Lung (tissue), 11 donors: ENCODE measurements at regions not wholly inside any gene's neighbourhood (a gene's known extent, or its start where the extent isn't known, plus 50 kb on each side); places are given as distances from the start of the nearest gene placed in this dataset.

ENCODE experiments used
- ATAC-seq: fragments of 200-7000 bp; cut with Tn5 transposase; one replicate; pipeline ENCODE4 v1.9.1; 2020; ENCODE audit warnings: moderate number of reproducible peaks; ENCODE audit not compliant: insufficient read depth, low FRiP score
- DNase-seq, 3 donors: peaks; one replicate each; pipeline ENCODE4 v3.0.0-alpha.2; 2013 to 2017
- H3K27ac ChIP-seq, 2 donors: one replicate each; pipeline ENCODE4 v1.5.1; 2013; ENCODE audit warnings: mild to moderate bottlenecking in 2 of 2, moderate library complexity in 2 of 2, control low read depth in 1 of 2, inconsistent platforms in 1 of 2, low read depth in 1 of 2, low read length in 1 of 2
- H3K27me3 ChIP-seq, 3 donors: one replicate each; pipeline ENCODE4 v1.5.1; 2013; ENCODE audit warnings: low read length in 2 of 3; ENCODE audit not compliant: control insufficient read depth in 3 of 3, insufficient read depth in 3 of 3
- H3K36me3 ChIP-seq, 4 donors: one replicate each; pipeline ENCODE4 v1.5.1; 2013; ENCODE audit warnings: low read length in 4 of 4, mild to moderate bottlenecking in 1 of 4, moderate library complexity in 1 of 4; ENCODE audit not compliant: control insufficient read depth in 4 of 4, insufficient read depth in 4 of 4
- H3K4me1 ChIP-seq, 5 donors: one replicate each; pipeline ENCODE4 v1.5.1; 2013; ENCODE audit warnings: low read length in 5 of 5, mild to moderate bottlenecking in 2 of 5, moderate library complexity in 1 of 5; ENCODE audit not compliant: control insufficient read depth in 5 of 5, insufficient read depth in 5 of 5
- H3K4me3 ChIP-seq: one replicate; pipeline ENCODE4 v1.5.1; 2013; ENCODE audit warnings: mild to moderate bottlenecking, control low read depth, moderate library complexity
- H3K9ac ChIP-seq, 2 donors: one replicate each; pipeline ENCODE4 v1.5.1; 2013; ENCODE audit warnings: low read length in 2 of 2, control low read depth in 1 of 2; ENCODE audit not compliant: insufficient read depth in 1 of 2
- H3K9me3 ChIP-seq, 4 donors: one replicate each; pipeline ENCODE4 v1.5.1; 2013; ENCODE audit warnings: low read length in 3 of 4, mild to moderate bottlenecking in 1 of 4, moderate library complexity in 1 of 4; ENCODE audit not compliant: control insufficient read depth in 4 of 4, insufficient read depth in 3 of 4
- CTCF ChIP-seq: IDR thresholded peaks from 2 replicates; pipeline ENCODE4 v1.5.1; 2012; ENCODE audit warnings: mild to moderate bottlenecking; ENCODE audit errors: control extremely low read depth, extremely low read depth
- WGBS, 2 donors: extraction: QIAGEN DNeasy Blood & Tissue Kit; methylation state at CpG; one replicate each; pipeline ENCODE4 v1.1.7; 2013; 5-methylcytosine and 5-hydroxymethylcytosine counted together
- donor health status: control.
- donor health status: control.
- donor health status: Bipolar disorder and iron deficiency.
- donor health status: healthy.
- donor health status: DM: yes; HTN: yes; CAD: no.

- Histone ChIP-seq H3K27me3 (no peaks in the 10 kb centered on the region), H3K4me3 (no peak overlapping the region), H3K27ac (no peak overlapping the region), H3K9ac (no peak overlapping the region), H3K9me3 (no peaks in the 10 kb centered on the region), H3K36me3 (no peaks in the 10 kb centered on the region), H3K4me1 (peaks cover 0 to 2% (median 0%) of the 10 kb centered on the region in 5 donors)
- WGBS, 2 donors, result 97 to 98% methylated on average over 8 of the region's 8 CpGs
- TF ChIP-seq CTCF, result no peak
- DNase-seq (no peak), ATAC-seq (no peak)
These were observed 149.5 kb upstream of the EEA1 start for GRCh38 chr12:93078577-93078976.

- no peaks in the 10 kb centered on the region for H3K9me3 ChIP-seq
- no peak overlapping the region for H3K9ac ChIP-seq
- H3K36me3 ChIP-seq, result no peaks in the 10 kb centered on the region
- ATAC-seq (no peak), DNase-seq (no peak)
- TF ChIP-seq CTCF, result no peak
- H3K27me3 ChIP-seq, result no peaks in the 10 kb centered on the region
- H3K4me3 ChIP-seq, result no peak overlapping the region
- H3K4me1 ChIP-seq, result peaks cover 0 to 2% (median 0%) of the 10 kb centered on the region in 5 donors
- H3K27ac ChIP-seq, result no peak overlapping the region
- WGBS, 2 donors, result 88 to 95% methylated on average over 3 of the region's 3 CpGs
These were observed 150.2 kb upstream of the EEA1 start for GRCh38 chr12:93079271-93079670.

- no peaks in the 10 kb centered on the region for H3K27me3 ChIP-seq
- no peak overlapping the region for H3K9ac ChIP-seq
- no peak for ATAC-seq
- H3K36me3 ChIP-seq, result no peaks in the 10 kb centered on the region
- H3K4me3 ChIP-seq, result no peak overlapping the region
- DNase-seq, result no peak
- peaks cover 0 to 2% (median 0%) of the 10 kb centered on the region in 5 donors for H3K4me1 ChIP-seq
- no peak for TF ChIP-seq CTCF
- no peaks in the 10 kb centered on the region for H3K9me3 ChIP-seq
- WGBS, 2 donors, result 83 to 87% methylated on average over 6 of the region's 6 CpGs
- no peak overlapping the region for H3K27ac ChIP-seq
These were observed 150.9 kb upstream of the EEA1 start for GRCh38 chr12:93079976-93080375.

- H3K36me3 ChIP-seq, result no peaks in the 10 kb centered on the region
- peaks cover 0 to 2% (median 0%) of the 10 kb centered on the region in 5 donors for H3K4me1 ChIP-seq
- no peak for TF ChIP-seq CTCF
- ATAC-seq (no peak), DNase-seq (no peak)
- H3K4me3 ChIP-seq, result no peak overlapping the region
- no peak overlapping the region for H3K27ac ChIP-seq
- no peak overlapping the region for H3K9ac ChIP-seq
- H3K9me3 ChIP-seq, result no peaks in the 10 kb centered on the region
- H3K27me3 ChIP-seq, result no peaks in the 10 kb centered on the region
- 48 to 86% methylated on average over 2 of the region's 2 CpGs for WGBS, 2 donors
These were observed 151.4 kb upstream of the EEA1 start for GRCh38 chr12:93080452-93080851.
